ENCODE measurements at regions not wholly inside any gene's neighbourhood (a gene's known extent, or its start where the extent isn't known, plus 50 kb on each side); places are given as distances from the start of the nearest gene placed in this dataset.

DNA sequence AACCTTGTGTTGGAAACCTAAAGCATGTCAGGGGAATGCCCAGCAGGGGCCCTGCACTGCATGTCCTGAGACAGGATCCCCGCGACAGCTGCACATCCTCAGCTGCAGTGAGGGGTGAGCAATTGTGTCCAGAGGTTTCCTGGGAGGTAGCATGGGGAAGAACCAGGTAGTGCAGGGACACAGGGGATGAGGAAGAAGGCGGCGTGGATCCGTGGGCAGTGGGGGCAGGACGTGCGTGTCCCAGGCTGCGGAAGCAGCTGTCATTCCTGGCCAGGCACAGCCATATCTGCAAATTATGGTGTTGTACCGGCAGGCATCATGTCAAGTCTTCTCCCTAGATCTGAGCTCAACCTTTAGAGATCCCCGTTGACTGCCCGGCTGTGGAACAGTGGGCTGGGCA is 238.2 kb upstream of the MYT1L start:
- no peak for ATAC-seq (replicated peaks; ENCODE audit: extremely low read depth, poor library complexity, severe bottlenecking)
- no peaks in the 10 kb centered on the region for H3K36me3 Mint-ChIP-seq (ENCODE audit: insufficient read depth)
- no peaks in the 10 kb centered on the region for H3K27me3 Mint-ChIP-seq
- no peak for DNase-seq (ENCODE audit: low spot score in 2 of 2)
- H3K9me3 Mint-ChIP-seq, result no peaks in the 10 kb centered on the region
- H3K4me3 Mint-ChIP-seq, result no peak overlapping the region
- no peaks in the 10 kb centered on the region for H3K4me1 Mint-ChIP-seq
- no peak overlapping the region for H3K27ac Mint-ChIP-seq (ENCODE audit: low read depth)

- Mint-ChIP-seq H3K9me3 (no peaks in the 10 kb centered on the region), H3K4me3 (no peak overlapping the region)
- no peak for ATAC-seq (replicated peaks; ENCODE audit: extremely low read depth, poor library complexity, severe bottlenecking)
These were observed 237.3 kb upstream of the MYT1L start for GRCh38 chr2:2568411-2568810.

DNA sequence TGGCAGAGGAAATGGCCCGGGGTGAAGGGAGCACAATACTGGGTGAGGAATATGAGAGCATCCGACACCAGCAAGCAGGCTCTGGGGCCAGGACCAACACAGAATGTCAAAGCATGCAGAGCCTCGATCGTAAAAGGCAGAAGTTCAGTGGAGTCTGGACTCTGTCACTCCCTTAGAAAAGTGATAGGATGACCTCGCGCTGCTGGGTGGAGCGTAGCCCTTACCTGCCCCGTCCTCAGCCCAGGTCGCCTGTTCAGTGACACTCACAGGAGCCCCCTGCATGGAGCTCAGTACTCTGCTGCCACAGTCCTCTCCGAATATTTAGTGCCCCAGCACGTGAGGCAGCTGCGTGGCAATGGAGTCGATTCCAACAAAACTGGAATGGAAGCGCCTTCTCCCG is 236.7 kb upstream of the MYT1L start:
- no peak overlapping the region for H3K27ac Mint-ChIP-seq (ENCODE audit: low read depth)
- ATAC-seq (replicated peaks; ENCODE audit: extremely low read depth, poor library complexity, severe bottlenecking) (no peak), DNase-seq (ENCODE audit: low spot score in 2 of 2) (no peak)
- H3K4me1 Mint-ChIP-seq, result no peaks in the 10 kb centered on the region
- H3K9me3 Mint-ChIP-seq, result no peaks in the 10 kb centered on the region
- H3K27me3 Mint-ChIP-seq, result no peaks in the 10 kb centered on the region
- no peak overlapping the region for H3K4me3 Mint-ChIP-seq
- H3K36me3 Mint-ChIP-seq (ENCODE audit: insufficient read depth), result peaks cover 2% of the 10 kb centered on the region

More at GRCh38 chr2:2568411-2568810, 237.3 kb upstream of the MYT1L start:
- DNase-seq (ENCODE audit: low spot score in 2 of 2), result no peak
- Mint-ChIP-seq H3K36me3 (ENCODE audit: insufficient read depth) (peaks cover 2% of the 10 kb centered on the region), H3K27me3 (no peaks in the 10 kb centered on the region), H3K27ac (ENCODE audit: low read depth) (no peak overlapping the region), H3K4me1 (no peaks in the 10 kb centered on the region)

GRCh38 chr2:2566396-2567323 is 235.6 kb upstream of the MYT1L start:
- Mint-ChIP-seq H3K27me3 (no peaks in the 10 kb centered on the region), H3K36me3 (ENCODE audit: insufficient read depth) (peaks cover 2% of the 10 kb centered on the region), H3K9me3 (no peaks in the 10 kb centered on the region), H3K4me3 (no peak overlapping the region), H3K27ac (ENCODE audit: low read depth) (no peak overlapping the region), H3K4me1 (no peaks in the 10 kb centered on the region)
- no peak for ATAC-seq (replicated peaks; ENCODE audit: extremely low read depth, poor library complexity, severe bottlenecking)
- no peak for DNase-seq (ENCODE audit: low spot score in 2 of 2)

- H3K36me3 Mint-ChIP-seq (ENCODE audit: insufficient read depth), result peaks cover 2% of the 10 kb centered on the region
- DNase-seq (ENCODE audit: low spot score in 2 of 2), result no peak
- no peaks in the 10 kb centered on the region for H3K27me3 Mint-ChIP-seq
- ATAC-seq (replicated peaks; ENCODE audit: extremely low read depth, poor library complexity, severe bottlenecking), result no peak
- H3K4me3 Mint-ChIP-seq, result no peak overlapping the region
- no peaks in the 10 kb centered on the region for H3K4me1 Mint-ChIP-seq
- H3K9me3 Mint-ChIP-seq, result no peaks in the 10 kb centered on the region
- no peak overlapping the region for H3K27ac Mint-ChIP-seq (ENCODE audit: low read depth)
These were observed 234.6 kb upstream of the MYT1L start for GRCh38 chr2:2565671-2566070.

GRCh38 chr2:2564300-2565078 is 233.4 kb upstream of the MYT1L start:
- Mint-ChIP-seq H3K9me3 (no peaks in the 10 kb centered on the region), H3K27ac (ENCODE audit: low read depth) (no peak overlapping the region), H3K36me3 (ENCODE audit: insufficient read depth) (peaks cover 2% of the 10 kb centered on the region), H3K4me1 (no peaks in the 10 kb centered on the region), H3K27me3 (no peaks in the 10 kb centered on the region), H3K4me3 (no peak overlapping the region)
- DNase-seq (ENCODE audit: low spot score in 2 of 2) (no peak), ATAC-seq (replicated peaks; ENCODE audit: extremely low read depth, poor library complexity, severe bottlenecking) (no peak)

DNA sequence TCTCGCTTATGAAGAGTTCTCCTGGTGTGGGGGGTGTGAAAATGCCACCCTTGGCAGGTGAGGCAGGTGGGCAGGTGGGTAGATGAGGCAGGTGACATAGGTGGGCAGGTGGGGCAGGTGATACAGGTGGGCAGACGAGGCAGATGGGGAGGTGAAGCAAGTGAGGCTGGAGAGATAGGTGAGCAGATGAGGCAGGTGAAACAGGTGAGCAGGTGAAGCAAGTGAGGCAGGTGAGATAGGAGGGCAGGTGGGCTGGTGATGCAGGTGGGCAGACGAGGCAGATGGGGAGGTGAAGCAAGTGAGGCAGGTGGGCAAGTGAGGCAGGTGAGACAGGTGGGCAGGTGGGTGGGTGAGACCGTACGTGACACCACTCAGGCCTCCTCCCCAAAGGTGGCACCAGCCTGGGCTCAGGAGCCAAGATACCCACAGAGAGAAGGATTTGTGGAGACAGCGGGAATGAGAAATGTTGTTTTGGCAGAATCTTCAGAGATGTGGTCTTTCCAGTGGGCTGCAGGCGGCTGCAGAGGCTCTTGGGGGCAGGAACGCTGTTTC is 232.3 kb upstream of the MYT1L start:
- DNase-seq (ENCODE audit: low spot score in 2 of 2) (no peak), ATAC-seq (replicated peaks; ENCODE audit: extremely low read depth, poor library complexity, severe bottlenecking) (no peak)
- no peaks in the 10 kb centered on the region for H3K9me3 Mint-ChIP-seq
- no peak overlapping the region for H3K27ac Mint-ChIP-seq (ENCODE audit: low read depth)
- no peaks in the 10 kb centered on the region for H3K27me3 Mint-ChIP-seq
- no peak overlapping the region for H3K4me3 Mint-ChIP-seq
- peaks cover 2% of the 10 kb centered on the region for H3K36me3 Mint-ChIP-seq (ENCODE audit: insufficient read depth)
- no peaks in the 10 kb centered on the region for H3K4me1 Mint-ChIP-seq

DNA sequence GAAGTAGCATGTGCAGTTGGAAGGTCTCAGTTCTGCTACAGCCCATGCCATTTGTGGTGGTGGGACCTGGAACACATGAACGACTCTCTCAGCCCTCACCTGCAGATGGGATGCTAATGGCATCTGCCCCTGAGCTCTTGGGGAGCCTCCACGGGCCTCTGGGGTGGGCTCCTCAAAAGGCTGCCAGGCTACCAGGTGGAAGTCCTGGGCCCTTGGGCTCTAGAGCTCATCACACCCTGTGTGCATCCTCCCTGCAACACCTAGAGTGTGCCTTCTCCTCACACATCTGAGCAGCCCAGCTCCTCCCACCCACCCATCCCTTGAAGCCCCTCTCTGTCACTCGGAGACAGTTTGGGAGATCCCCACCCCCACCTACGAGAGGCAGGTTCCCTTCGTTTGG is 231.8 kb upstream of the MYT1L start:
- Mint-ChIP-seq H3K9me3 (no peaks in the 10 kb centered on the region), H3K4me1 (no peaks in the 10 kb centered on the region), H3K36me3 (ENCODE audit: insufficient read depth) (peaks cover 2% of the 10 kb centered on the region), H3K4me3 (no peak overlapping the region), H3K27me3 (no peaks in the 10 kb centered on the region), H3K27ac (ENCODE audit: low read depth) (no peak overlapping the region)
- ATAC-seq (replicated peaks; ENCODE audit: extremely low read depth, poor library complexity, severe bottlenecking) (no peak), DNase-seq (ENCODE audit: low spot score in 2 of 2) (no peak)

- Mint-ChIP-seq H3K36me3 (ENCODE audit: insufficient read depth) (peaks cover 2% of the 10 kb centered on the region), H3K27me3 (no peaks in the 10 kb centered on the region), H3K27ac (ENCODE audit: low read depth) (no peak overlapping the region), H3K4me1 (no peaks in the 10 kb centered on the region), H3K4me3 (no peak overlapping the region), H3K9me3 (no peaks in the 10 kb centered on the region)
- ATAC-seq (replicated peaks; ENCODE audit: extremely low read depth, poor library complexity, severe bottlenecking), result no peak
- no peak for DNase-seq (ENCODE audit: low spot score in 2 of 2)
These were observed 230.4 kb upstream of the MYT1L start for GRCh38 chr2:2561346-2562095.

GRCh38 chr2:2560374-2561015 is 229.4 kb upstream of the MYT1L start:
- no peak overlapping the region for H3K27ac Mint-ChIP-seq (ENCODE audit: low read depth)
- ATAC-seq (replicated peaks; ENCODE audit: extremely low read depth, poor library complexity, severe bottlenecking) (no peak), DNase-seq (ENCODE audit: low spot score in 2 of 2) (no peak)
- H3K27me3 Mint-ChIP-seq, result no peaks in the 10 kb centered on the region
- H3K9me3 Mint-ChIP-seq, result no peaks in the 10 kb centered on the region
- H3K4me3 Mint-ChIP-seq, result no peak overlapping the region
- peaks cover 2% of the 10 kb centered on the region for H3K36me3 Mint-ChIP-seq (ENCODE audit: insufficient read depth)
- H3K4me1 Mint-ChIP-seq, result no peaks in the 10 kb centered on the region

GRCh38 chr2:2558476-2558875 is 227.4 kb upstream of the MYT1L start:
- peaks cover 3% of the 10 kb centered on the region for H3K9me3 Mint-ChIP-seq
- no peaks in the 10 kb centered on the region for H3K36me3 Mint-ChIP-seq (ENCODE audit: insufficient read depth)
- no peak for DNase-seq (ENCODE audit: low spot score in 2 of 2)
- H3K4me3 Mint-ChIP-seq, result no peak overlapping the region
- no peaks in the 10 kb centered on the region for H3K27me3 Mint-ChIP-seq
- no peak overlapping the region for H3K27ac Mint-ChIP-seq (ENCODE audit: low read depth)
- H3K4me1 Mint-ChIP-seq, result no peaks in the 10 kb centered on the region
- ATAC-seq (replicated peaks; ENCODE audit: extremely low read depth, poor library complexity, severe bottlenecking), result no peak

GRCh38 chr2:2557475-2557874 is 226.4 kb upstream of the MYT1L start:
- ATAC-seq (replicated peaks; ENCODE audit: extremely low read depth, poor library complexity, severe bottlenecking), result no peak
- H3K27ac Mint-ChIP-seq (ENCODE audit: low read depth), result no peak overlapping the region

More at GRCh38 chr2:2557475-2557874, 226.4 kb upstream of the MYT1L start:
- DNase-seq (ENCODE audit: low spot score in 2 of 2), result no peak
- H3K27me3 Mint-ChIP-seq, result no peaks in the 10 kb centered on the region
- H3K36me3 Mint-ChIP-seq (ENCODE audit: insufficient read depth), result no peaks in the 10 kb centered on the region
- no peak overlapping the region for H3K4me3 Mint-ChIP-seq
- no peaks in the 10 kb centered on the region for H3K4me1 Mint-ChIP-seq
- peaks cover 10% of the 10 kb centered on the region for H3K9me3 Mint-ChIP-seq
